Nephron progenitor cell (in vitro differentiated cells): ENCODE measurements at regions not wholly inside any gene's neighbourhood (a gene's known extent, or its start where the extent isn't known, plus 50 kb on each side); places are given as distances from the start of the nearest gene placed in this dataset.

Source experiments
- DNase-seq: peaks from one replicate; pipeline ENCODE4 v3.0.0; 2021
- H3K27ac Mint-ChIP-seq: 2 replicates; pipeline ENCODE4 v1.8.0; 2021; ENCODE audit warnings: mild to moderate bottlenecking, moderate library complexity, mixed read lengths
- H3K27me3 Mint-ChIP-seq: 2 replicates; pipeline ENCODE4 v1.8.0; 2021; ENCODE audit warnings: mild to moderate bottlenecking, low read depth, mixed read lengths; ENCODE audit not compliant: poor library complexity
- H3K36me3 Mint-ChIP-seq: 2 replicates; pipeline ENCODE4 v1.8.0; 2021; ENCODE audit warnings: low read depth, mixed read lengths
- H3K4me1 Mint-ChIP-seq: 2 replicates; pipeline ENCODE4 v1.8.0; 2021; ENCODE audit warnings: mixed read lengths
- H3K4me3 Mint-ChIP-seq: 2 replicates; pipeline ENCODE4 v1.8.0; 2021; ENCODE audit warnings: mild to moderate bottlenecking, moderate library complexity, mixed read lengths
- H3K9me3 Mint-ChIP-seq: 2 replicates; pipeline ENCODE4 v1.8.0; 2021; ENCODE audit warnings: mild to moderate bottlenecking, moderate library complexity, mixed read lengths
- TF ChIP-seq, protein P1 (sequence below): fragments of 200-600 bp; sonication (generic); IDR thresholded peaks from 2 replicates; pipeline ENCODE4 v1.5.0; 2021; ENCODE audit warnings: antibody characterized with exemption

DNA sequence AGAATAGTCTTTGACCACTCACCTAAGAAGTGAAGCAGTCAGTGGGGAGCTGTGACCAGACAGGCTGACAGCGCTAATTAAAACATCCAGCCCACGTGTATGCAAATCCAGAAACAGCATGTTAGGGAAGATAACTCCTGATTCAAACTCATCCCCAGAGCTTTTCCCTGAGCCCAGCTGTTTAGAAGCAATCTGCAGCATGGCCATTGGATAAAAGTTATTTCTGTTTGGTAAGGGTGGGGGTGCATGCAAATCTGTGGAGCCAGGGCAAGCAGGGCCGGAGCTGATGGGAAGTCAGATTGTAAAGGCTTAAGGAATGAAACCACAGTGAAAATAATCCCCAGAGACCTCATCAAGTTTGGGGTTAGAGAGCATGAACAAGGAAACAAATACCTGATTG lies 247.9 kb upstream of the KIRREL3 start:
- Mint-ChIP-seq H3K36me3 (no peaks in the 10 kb centered on the region), H3K4me3 (no peak overlapping the region), H3K27me3 (no peaks in the 10 kb centered on the region), H3K4me1 (peaks cover 44% of the 10 kb centered on the region), H3K27ac (peak overlapping the region; percentile 41), H3K9me3 (no peaks in the 10 kb centered on the region)
- TF ChIP-seq, protein P1, sequence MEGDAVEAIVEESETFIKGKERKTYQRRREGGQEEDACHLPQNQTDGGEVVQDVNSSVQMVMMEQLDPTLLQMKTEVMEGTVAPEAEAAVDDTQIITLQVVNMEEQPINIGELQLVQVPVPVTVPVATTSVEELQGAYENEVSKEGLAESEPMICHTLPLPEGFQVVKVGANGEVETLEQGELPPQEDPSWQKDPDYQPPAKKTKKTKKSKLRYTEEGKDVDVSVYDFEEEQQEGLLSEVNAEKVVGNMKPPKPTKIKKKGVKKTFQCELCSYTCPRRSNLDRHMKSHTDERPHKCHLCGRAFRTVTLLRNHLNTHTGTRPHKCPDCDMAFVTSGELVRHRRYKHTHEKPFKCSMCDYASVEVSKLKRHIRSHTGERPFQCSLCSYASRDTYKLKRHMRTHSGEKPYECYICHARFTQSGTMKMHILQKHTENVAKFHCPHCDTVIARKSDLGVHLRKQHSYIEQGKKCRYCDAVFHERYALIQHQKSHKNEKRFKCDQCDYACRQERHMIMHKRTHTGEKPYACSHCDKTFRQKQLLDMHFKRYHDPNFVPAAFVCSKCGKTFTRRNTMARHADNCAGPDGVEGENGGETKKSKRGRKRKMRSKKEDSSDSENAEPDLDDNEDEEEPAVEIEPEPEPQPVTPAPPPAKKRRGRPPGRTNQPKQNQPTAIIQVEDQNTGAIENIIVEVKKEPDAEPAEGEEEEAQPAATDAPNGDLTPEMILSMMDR = no peak
- DNase-seq = no peak

DNA sequence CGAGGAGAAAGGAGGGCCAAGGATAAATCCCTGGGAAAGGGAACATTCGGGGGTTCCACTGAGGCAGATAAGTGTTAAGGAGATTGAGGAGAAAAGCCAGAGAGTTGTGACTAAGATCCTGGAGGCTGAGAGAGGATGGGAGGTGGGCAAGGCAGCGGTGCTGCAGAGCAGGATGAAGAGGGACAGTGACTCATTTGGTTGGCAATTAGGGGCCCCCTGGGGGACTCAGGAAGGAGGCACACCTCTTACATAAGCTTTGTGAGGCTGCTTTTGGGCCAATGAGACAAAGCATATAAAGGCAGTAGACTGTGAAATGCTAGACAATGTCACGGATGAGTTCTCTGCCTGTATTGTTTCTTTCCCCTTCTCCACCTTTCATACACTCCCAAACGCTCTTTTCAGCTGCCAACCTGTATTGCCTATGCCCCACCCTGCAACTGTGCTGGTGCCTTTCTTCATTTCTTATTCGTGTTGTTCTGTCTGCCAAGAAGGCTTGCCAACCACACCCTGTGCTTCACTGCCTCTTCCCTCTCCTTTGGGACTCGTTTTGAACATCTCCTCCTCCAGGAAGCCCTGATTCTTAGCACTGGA lies 246.8 kb upstream of the KIRREL3 start:
- Mint-ChIP-seq H3K27me3 (no peaks in the 10 kb centered on the region), H3K9me3 (no peaks in the 10 kb centered on the region), H3K4me1 (peaks cover 55% of the 10 kb centered on the region), H3K4me3 (no peak overlapping the region), H3K27ac (no peak overlapping the region), H3K36me3 (no peaks in the 10 kb centered on the region)
- DNase-seq = no peak
- TF ChIP-seq, protein P1 = no peak

DNA sequence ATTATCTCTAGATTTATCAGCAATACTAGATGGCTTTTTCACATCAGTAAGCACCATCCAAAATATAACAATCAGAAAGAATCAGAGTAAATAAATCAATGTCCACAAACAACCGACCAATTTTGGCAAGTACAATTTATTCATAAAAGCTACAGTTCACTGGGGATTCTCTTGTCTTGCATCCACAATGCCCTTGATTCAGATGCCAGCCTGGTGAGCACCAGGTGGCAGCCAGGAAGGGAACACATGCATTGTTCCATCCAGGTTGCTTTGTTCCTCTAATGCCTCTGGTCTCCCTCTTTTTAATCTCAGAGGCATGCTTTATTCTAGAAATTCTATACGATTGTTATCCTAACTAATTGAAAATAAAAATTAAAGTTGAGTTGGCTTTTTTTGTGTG lies 242.1 kb upstream of the KIRREL3 start:
- DNase-seq = no peak
- Mint-ChIP-seq H3K27ac (no peak overlapping the region), H3K27me3 (no peaks in the 10 kb centered on the region), H3K4me1 (peaks cover 47% of the 10 kb centered on the region), H3K4me3 (no peak overlapping the region), H3K36me3 (no peaks in the 10 kb centered on the region), H3K9me3 (no peaks in the 10 kb centered on the region)
- TF ChIP-seq, protein P1 = no peak

DNA sequence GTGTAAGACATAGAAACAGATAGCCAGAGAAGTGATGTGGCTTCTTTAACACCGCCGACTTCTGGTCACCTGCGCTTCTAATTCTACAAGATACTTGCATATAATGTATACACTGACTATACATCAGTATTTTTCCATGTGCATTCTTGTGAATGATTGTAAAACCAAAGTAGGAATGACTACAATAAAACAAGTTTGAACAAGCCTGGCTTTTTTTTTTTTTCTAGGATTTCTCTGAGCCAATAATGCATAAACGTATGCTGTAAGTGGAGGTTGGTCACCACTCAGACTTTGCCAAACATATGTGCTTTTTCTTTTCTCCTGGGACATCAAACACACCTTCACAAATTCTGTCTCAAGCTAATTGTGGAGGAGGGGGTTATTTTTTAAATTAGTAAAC lies 237.8 kb upstream of the KIRREL3 start:
- H3K4me1 Mint-ChIP-seq = peaks cover 20% of the 10 kb centered on the region
- H3K9me3 Mint-ChIP-seq = no peaks in the 10 kb centered on the region
- H3K36me3 Mint-ChIP-seq = no peaks in the 10 kb centered on the region
- TF ChIP-seq, protein P1 = no peak
- no peaks in the 10 kb centered on the region for H3K27me3 Mint-ChIP-seq
- no peak overlapping the region for H3K27ac Mint-ChIP-seq
- no peak for DNase-seq
- no peak overlapping the region for H3K4me3 Mint-ChIP-seq

DNA sequence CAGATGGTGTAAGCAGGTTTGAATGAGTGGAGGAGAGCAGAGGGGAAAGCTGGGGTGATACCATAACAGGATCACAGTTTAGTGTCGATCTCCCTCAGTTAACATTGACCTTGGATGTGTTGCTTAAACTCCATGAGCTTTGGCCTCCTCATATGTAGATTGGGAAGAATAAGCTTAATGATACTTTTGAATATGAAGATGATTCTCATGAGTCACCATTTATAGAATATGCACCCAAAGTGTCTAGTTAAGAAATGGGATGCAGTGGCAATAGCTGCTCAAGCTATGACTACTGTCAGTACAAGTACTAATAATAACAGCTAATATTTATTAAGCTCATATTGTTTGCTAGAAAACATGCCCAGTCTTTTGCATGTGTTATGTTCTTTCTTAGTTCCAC lies 236.2 kb upstream of the KIRREL3 start:
- Mint-ChIP-seq H3K36me3 (no peaks in the 10 kb centered on the region), H3K27ac (no peak overlapping the region), H3K4me1 (peaks cover 6% of the 10 kb centered on the region), H3K9me3 (no peaks in the 10 kb centered on the region), H3K4me3 (no peak overlapping the region), H3K27me3 (peaks cover 1% of the 10 kb centered on the region)
- TF ChIP-seq, protein P1 = no peak
- DNase-seq = no peak

DNA sequence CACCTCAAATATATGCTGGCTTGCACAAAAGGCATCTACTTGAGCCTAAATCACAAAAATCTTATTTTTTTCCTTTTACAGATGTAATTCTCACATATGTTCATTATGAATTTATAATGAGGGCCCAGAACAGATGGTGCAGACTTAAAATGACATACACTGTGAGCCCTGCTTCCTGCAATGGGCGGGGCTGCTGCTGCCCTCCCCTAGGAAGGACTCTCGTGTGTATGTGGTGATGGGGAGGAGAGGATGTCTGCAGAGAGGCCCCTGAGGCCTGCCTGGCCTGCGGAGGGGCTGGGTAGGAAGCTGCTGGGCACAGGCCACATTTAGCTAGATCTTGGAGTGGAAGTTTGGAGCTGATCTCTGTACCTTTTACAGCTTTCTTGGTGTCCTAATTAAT lies 233.4 kb upstream of the KIRREL3 start:
- peaks cover 6% of the 10 kb centered on the region for H3K4me1 Mint-ChIP-seq
- H3K27me3 Mint-ChIP-seq = peaks cover 11% of the 10 kb centered on the region
- no peak for DNase-seq
- no peaks in the 10 kb centered on the region for H3K9me3 Mint-ChIP-seq
- TF ChIP-seq, protein P1 = no peak
- H3K27ac Mint-ChIP-seq = peak overlapping the region; percentile 82
- H3K36me3 Mint-ChIP-seq = no peaks in the 10 kb centered on the region
- no peak overlapping the region for H3K4me3 Mint-ChIP-seq
